Activated T-cell treated with anti-CD3 and anti-CD28 coated beads for 1 hour (primary cell): ENCODE measurements at regions not wholly inside any gene's neighbourhood (a gene's known extent, or its start where the extent isn't known, plus 50 kb on each side); places are given as distances from the start of the nearest gene placed in this dataset.
"Not testable (repeated sequence)": the region's sequence is repeated elsewhere in the genome, so short reads cannot be mapped to it uniquely, and the experiment has no call there.

Experiments used
- DNase-seq: peaks from one replicate; pipeline ENCODE4 v3.0.0-alpha.2; 2020; ENCODE audit warnings: low read depth

- not testable (repeated sequence) for DNase-seq
These were observed 160.2 kb downstream of the LAT start for GRCh38 chr16:29145086-29145485.

- not testable (repeated sequence) for DNase-seq
These were observed 159.8 kb downstream of the LAT start for GRCh38 chr16:29144669-29145062.

- not testable (repeated sequence) for DNase-seq
These were observed 159.2 kb downstream of the LAT start for GRCh38 chr16:29143739-29144668.

- DNase-seq, result not testable (repeated sequence)
These were observed 157.7 kb downstream of the LAT start for GRCh38 chr16:29142506-29142905.

- no peak for DNase-seq
These were observed 156.9 kb downstream of the LAT start for GRCh38 chr16:29141586-29142324.

- DNase-seq, result not testable (repeated sequence)
These were observed 156.3 kb downstream of the LAT start for GRCh38 chr16:29141121-29141520.

GRCh38 chr16:29139901-29140855 lies 155.3 kb downstream of the LAT start:
- not testable (repeated sequence) for DNase-seq

GRCh38 chr16:29139261-29139802 lies 154.5 kb downstream of the LAT start:
- no peak for DNase-seq

- DNase-seq, result not testable (repeated sequence)
These were observed 153.8 kb downstream of the LAT start for GRCh38 chr16:29138698-29139097.

- not testable (repeated sequence) for DNase-seq
These were observed 153.2 kb downstream of the LAT start for GRCh38 chr16:29137894-29138662.

GRCh38 chr16:29137461-29137860 lies 152.6 kb downstream of the LAT start:
- DNase-seq, result not testable (repeated sequence)

- DNase-seq, result not testable (repeated sequence)
These were observed 152.1 kb downstream of the LAT start for GRCh38 chr16:29136916-29137315.

- not testable (repeated sequence) for DNase-seq
These were observed 151.3 kb downstream of the LAT start for GRCh38 chr16:29136046-29136696.

- not testable (repeated sequence) for DNase-seq
These were observed 150.2 kb downstream of the LAT start for GRCh38 chr16:29135098-29135497.

- DNase-seq, result not testable (repeated sequence)
These were observed 149.0 kb downstream of the LAT start for GRCh38 chr16:29133681-29134430.

GRCh38 chr16:29132869-29133268 lies 148.0 kb downstream of the LAT start:
- not testable (repeated sequence) for DNase-seq

- not testable (repeated sequence) for DNase-seq
These were observed 147.6 kb downstream of the LAT start for GRCh38 chr16:29132444-29132843.

- not testable (repeated sequence) for DNase-seq
These were observed 146.3 kb downstream of the LAT start for GRCh38 chr16:29130901-29131851.
